ENCODE measurements at regions not wholly inside any gene's neighbourhood (a gene's known extent, or its start where the extent isn't known, plus 50 kb on each side); places are given as distances from the start of the nearest gene placed in this dataset.

DNA sequence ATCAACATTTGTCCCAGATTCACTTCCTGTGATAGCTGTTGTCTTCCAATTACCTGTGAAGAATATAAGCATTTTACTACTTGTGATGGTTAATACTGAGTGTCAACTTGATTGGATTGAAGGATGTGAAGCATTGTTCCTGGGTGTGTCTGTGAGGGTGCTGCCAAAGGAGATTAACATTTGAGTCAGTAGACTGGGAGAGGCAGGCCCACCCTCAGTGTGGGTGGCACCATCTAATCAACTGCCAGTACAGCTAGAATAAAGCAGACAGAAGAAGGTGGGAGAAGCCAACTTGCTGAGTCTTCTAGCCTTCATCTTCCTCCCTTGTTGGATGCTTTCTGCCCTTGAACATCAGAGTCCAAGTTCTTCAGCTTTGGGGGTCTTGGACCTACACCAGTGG lies 660.4 kb upstream of the GOT2 start:
- CTCF ChIA-PET = no interaction called here
- no TSS peak for BruUV-seq (replicated peaks)
- Histone ChIP-seq H2AFZ (ENCODE audit: control insufficient read depth, low read depth, low read length) (no peak overlapping the region), H4K20me1 (ENCODE audit: control insufficient read depth, insufficient read depth) (no peaks in the 10 kb centered on the region), H3K4me3 (no peak overlapping the region), H3K27ac (ENCODE audit: control insufficient read depth, insufficient read depth) (no peak overlapping the region), H3K4me2 (ENCODE audit: control insufficient read depth, insufficient read depth) (no peak overlapping the region), H3K79me2 (ENCODE audit: control insufficient read depth, insufficient read depth, low read length) (no peaks in the 10 kb centered on the region), H3K4me1 (ENCODE audit: control insufficient read depth, insufficient read depth, low read length) (no peaks in the 10 kb centered on the region), H3K9me3 (replicated peaks; ENCODE audit: control insufficient read depth, insufficient read depth, low read length) (no peaks in the 10 kb centered on the region), H3K9ac (ENCODE audit: control insufficient read depth, insufficient read depth, low read length) (no peak overlapping the region), H3K36me3 (ENCODE audit: control insufficient read depth in 2 of 2, insufficient read depth in 2 of 2, low read length in 1 of 2) (no peaks in the 10 kb centered on the region), H3K27me3 (replicated peaks in 1 of 2; ENCODE audit: control insufficient read depth in 2 of 2, insufficient read depth in 2 of 2, low read length in 1 of 2) (no peaks in the 10 kb centered on the region)
- in situ Hi-C loops (cut with MboI) (no loop called here), intact Hi-C loops (cut with micrococcal nuclease; ENCODE audit: unreplicated experiment) (no loop called here)
- DNase-seq (ENCODE audit: low read depth, low spot score) = no peak
- RAD21 ChIA-PET (ENCODE audit: unreplicated experiment) = no interaction called here
- FAIRE-seq = no peak
- TF ChIP-seq RAD21 (IDR thresholded peaks at IDR 0.05; ENCODE audit: insufficient read depth, low read depth, low read length) (no peak), POLR2AphosphoS2 (IDR thresholded peaks at IDR 0.05; ENCODE audit: low read depth, low read length) (no peak), JUND (IDR thresholded peaks at IDR 0.05; ENCODE audit: low read depth, low read length) (no peak), NR2C2 (IDR thresholded peaks at IDR 0.05; ENCODE audit: borderline replicate concordance, control insufficient read depth, insufficient read length, low read depth) (no peak), IRF4 (IDR thresholded peaks at IDR 0.05; ENCODE audit: low read depth, low read length) (no peak), TARDBP (IDR thresholded peaks at IDR 0.05; ENCODE audit: borderline replicate concordance) (no peak), ZNF687 (IDR thresholded peaks at IDR 0.05) (no peak), SMARCA5 (IDR thresholded peaks at IDR 0.05) (no peak), HDGF (IDR thresholded peaks at IDR 0.05) (no peak), PAX8 (IDR thresholded peaks at IDR 0.05) (no peak), ZBTB40 (IDR thresholded peaks at IDR 0.05; ENCODE audit: borderline replicate concordance) (no peak)
- TF ChIP-seq, protein P1, sequence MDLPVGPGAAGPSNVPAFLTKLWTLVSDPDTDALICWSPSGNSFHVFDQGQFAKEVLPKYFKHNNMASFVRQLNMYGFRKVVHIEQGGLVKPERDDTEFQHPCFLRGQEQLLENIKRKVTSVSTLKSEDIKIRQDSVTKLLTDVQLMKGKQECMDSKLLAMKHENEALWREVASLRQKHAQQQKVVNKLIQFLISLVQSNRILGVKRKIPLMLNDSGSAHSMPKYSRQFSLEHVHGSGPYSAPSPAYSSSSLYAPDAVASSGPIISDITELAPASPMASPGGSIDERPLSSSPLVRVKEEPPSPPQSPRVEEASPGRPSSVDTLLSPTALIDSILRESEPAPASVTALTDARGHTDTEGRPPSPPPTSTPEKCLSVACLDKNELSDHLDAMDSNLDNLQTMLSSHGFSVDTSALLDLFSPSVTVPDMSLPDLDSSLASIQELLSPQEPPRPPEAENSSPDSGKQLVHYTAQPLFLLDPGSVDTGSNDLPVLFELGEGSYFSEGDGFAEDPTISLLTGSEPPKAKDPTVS (IDR thresholded peaks at IDR 0.05; ENCODE audit: low read depth, low read length) = no peak
- TF ChIP-seq, protein P2, sequence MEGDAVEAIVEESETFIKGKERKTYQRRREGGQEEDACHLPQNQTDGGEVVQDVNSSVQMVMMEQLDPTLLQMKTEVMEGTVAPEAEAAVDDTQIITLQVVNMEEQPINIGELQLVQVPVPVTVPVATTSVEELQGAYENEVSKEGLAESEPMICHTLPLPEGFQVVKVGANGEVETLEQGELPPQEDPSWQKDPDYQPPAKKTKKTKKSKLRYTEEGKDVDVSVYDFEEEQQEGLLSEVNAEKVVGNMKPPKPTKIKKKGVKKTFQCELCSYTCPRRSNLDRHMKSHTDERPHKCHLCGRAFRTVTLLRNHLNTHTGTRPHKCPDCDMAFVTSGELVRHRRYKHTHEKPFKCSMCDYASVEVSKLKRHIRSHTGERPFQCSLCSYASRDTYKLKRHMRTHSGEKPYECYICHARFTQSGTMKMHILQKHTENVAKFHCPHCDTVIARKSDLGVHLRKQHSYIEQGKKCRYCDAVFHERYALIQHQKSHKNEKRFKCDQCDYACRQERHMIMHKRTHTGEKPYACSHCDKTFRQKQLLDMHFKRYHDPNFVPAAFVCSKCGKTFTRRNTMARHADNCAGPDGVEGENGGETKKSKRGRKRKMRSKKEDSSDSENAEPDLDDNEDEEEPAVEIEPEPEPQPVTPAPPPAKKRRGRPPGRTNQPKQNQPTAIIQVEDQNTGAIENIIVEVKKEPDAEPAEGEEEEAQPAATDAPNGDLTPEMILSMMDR (IDR thresholded peaks at IDR 0.05 in 2 of 3, conservative IDR thresholded peaks at IDR 0.05 in 1 of 3; ENCODE audit: control insufficient read depth in 2 of 3, extremely low read depth in 1 of 3, insufficient read depth in 1 of 3, low read depth in 3 of 3, low read length in 3 of 3) = no peak
- POLR2A ChIA-PET = no interaction called here
- no peak for ATAC-seq
- SMC1A ChIA-PET (ENCODE audit: uncharacterized antibody, unreplicated experiment) = no interaction called here
